ENCODE measurements at regions not wholly inside any gene's neighbourhood (a gene's known extent, or its start where the extent isn't known, plus 50 kb on each side); places are given as distances from the start of the nearest gene placed in this dataset.

DNA sequence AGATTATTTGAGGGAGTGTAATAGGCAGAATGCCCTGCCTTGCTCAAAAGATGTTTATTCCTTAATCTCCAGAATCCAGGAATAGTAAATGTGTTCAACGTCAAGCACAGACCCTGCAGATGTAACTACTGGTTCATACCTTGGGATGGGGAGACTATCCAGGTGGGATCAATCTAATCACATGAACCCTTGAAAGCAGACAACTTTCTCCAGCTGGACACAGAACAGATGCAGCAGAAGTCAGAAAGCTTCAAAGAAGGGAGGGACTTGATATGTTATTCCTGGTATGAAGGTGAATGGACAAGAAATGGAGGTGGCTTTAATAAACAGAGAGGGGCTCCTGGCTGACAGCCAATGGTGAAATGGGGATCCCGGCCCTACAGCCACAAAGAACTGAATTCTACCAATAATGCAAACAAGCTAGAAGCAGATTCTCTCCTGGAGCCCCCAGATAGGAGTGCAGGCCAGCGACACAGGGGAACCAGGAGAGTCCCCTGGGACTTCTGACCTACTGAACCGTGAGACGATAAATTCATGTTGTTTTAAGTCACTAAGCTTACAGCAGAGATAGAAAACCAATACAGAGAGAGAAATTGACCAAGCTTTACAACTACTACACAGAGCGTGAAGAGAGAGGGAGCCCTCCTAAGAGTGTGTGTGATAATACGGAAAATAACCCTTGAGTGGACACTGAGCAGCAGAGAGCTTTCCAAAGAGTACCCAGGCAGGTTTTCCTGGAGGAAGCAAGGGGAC lies 133.5 kb upstream of the TMEM132C start:
- DNase-seq (ENCODE audit: low spot score), result no peak

DNA sequence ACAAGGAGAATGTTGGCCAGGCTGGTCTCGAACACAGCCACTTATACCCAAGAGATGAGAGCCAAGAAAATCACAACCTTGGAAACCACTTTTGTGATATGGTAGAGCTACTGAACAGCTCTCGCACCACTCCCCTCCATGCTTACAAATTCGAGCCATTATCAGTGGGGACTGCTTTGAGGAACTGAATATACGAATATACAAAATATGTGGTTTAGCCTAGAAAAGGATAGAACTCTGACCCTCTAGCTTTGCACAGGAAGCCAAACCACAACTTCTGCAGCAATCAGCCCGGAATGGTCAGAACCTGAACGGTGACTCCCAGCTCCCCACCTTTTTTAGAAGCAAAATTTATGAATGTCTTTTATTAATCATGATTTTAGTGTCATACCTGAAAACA lies 129.8 kb upstream of the TMEM132C start:
- DNase-seq (ENCODE audit: low spot score), result no peak

DNA sequence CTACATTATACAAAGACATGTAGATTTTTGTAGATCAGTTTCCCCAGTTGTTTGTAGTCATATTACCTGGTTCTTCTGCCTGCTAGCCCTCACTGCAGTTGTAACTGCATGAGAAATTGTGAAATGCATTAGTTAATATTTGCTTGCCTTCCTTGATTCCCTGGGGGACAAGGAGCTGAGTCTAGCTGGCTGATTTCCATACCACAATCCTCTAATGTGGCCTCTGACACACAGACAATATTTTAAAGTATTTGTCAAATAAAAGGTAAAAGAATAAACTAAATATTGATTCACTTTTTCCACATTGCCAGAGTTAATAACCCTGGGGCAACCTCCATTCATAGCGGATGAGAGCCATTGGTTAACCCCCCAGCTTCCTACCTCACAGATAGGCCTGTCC lies 128.8 kb upstream of the TMEM132C start:
- no peak for DNase-seq (ENCODE audit: low spot score)

- no peak for DNase-seq (ENCODE audit: low spot score)
Observed at GRCh38 chr12:128140551-128140950, 126.4 kb upstream of the TMEM132C start.

- DNase-seq (ENCODE audit: low spot score), result no peak
Observed at GRCh38 chr12:128150961-128151360, 116.0 kb upstream of the TMEM132C start.

- DNase-seq (ENCODE audit: low spot score), result no peak
Observed at GRCh38 chr12:128155571-128155970, 111.4 kb upstream of the TMEM132C start.

GRCh38 chr12:128163086-128163485 lies 103.9 kb upstream of the TMEM132C start:
- DNase-seq (ENCODE audit: low spot score), result no peak

DNA sequence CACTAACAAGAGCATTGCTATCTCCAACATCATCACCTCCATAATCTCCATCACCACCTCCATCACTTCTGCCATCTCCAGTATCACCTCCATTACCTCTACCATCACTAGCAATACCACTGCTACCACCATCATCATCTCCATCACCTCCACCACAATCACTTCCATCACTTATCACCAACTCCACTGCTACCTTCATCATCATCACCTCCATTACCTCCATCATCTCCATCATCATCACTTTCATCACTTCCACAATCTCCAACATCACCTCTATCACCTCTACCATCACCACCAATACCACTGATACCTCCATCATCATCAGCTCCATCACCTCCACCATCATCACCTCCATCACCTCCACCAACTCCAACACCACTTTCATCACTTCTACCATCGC lies 102.4 kb upstream of the TMEM132C start:
- no peak for DNase-seq (ENCODE audit: low spot score)

- no peak for DNase-seq (ENCODE audit: low spot score)
Observed at GRCh38 chr12:128165387-128165786, 101.6 kb upstream of the TMEM132C start.

DNA sequence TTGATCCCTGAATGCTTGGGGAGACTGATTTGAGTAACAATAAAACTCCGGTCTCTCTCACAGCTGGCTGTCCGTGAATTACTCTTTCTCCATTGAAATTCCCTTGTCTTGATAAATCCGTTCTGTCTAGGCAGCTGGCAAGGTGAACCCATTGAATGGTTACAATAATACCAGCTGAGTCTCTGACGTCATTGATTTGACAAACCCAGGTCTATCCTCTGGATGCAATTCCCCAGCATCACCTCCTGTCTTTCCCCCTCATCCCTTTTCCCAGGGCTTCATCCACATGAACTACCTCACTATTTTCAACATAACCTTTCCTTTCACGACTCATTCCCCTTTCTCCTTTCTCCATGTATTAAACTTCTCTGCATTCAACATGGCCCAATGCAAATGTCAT lies 98.7 kb upstream of the TMEM132C start:
- no peak for DNase-seq (ENCODE audit: low spot score)

DNA sequence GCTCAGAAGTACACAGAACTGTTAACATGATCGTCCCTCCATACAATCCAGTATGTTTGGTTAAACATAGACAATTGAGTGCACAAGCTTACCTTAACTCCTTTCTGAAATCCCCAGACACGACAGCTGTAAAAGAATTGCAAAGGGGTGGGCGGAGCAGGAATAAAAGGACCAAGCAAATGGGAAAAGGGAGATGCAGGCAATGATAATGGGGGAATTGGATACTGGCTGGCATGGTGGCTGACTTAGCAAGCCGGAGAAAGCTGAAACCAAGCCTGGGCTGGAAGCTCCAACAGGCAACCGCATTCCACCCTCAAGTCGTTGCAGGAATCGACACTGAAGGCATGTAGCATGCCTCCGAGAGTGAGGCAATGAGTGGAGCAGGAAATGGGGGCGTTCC lies 96.8 kb upstream of the TMEM132C start:
- DNase-seq (ENCODE audit: low spot score), result no peak

GRCh38 chr12:128178565-128178964 lies 88.4 kb upstream of the TMEM132C start:
- no peak for DNase-seq (ENCODE audit: low spot score)

GRCh38 chr12:128178966-128179365 lies 88.0 kb upstream of the TMEM132C start:
- DNase-seq (ENCODE audit: low spot score), result no peak

DNA sequence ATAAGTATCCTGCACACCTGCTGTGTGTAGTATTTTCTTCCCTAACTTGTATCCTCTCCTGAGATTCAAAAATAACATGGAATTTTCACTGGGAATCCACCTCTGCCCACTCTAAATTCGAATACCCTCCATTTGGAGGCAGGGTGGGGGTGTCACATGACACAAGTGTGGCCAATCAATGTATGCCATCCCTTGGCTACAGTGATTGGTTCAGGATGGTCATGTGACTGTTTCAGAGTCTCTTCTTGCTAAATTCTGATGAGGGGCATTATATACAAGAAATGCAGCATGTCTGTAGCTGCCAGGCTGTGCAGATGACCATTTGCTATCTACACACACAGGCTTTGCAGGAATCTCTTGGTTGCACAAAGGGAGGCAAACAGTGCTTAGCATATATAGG lies 86.8 kb upstream of the TMEM132C start:
- no peak for DNase-seq (ENCODE audit: low spot score)

GRCh38 chr12:128190052-128190451 lies 76.9 kb upstream of the TMEM132C start:
- no peak for DNase-seq (ENCODE audit: low spot score)

DNA sequence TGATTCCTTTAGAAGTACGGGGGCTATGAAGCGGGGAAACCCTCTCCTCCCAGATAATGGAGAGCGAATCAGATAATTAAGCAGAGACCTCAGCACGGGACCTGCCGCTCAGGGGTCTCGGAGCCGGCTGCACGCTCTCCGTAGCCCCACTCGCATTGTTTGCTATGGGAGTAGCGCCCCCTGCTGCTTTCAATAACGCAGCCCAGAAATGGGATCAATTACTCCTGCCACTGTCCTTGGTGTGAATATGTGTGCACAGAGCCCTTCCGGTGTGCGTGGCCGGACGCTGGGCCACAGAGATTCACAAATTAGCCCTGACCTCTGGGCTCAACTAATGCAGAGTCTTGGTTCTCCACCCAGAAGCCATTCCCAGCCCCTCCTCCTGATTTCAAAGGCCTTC lies 76.4 kb upstream of the TMEM132C start:
- no peak for DNase-seq (ENCODE audit: low spot score)

DNA sequence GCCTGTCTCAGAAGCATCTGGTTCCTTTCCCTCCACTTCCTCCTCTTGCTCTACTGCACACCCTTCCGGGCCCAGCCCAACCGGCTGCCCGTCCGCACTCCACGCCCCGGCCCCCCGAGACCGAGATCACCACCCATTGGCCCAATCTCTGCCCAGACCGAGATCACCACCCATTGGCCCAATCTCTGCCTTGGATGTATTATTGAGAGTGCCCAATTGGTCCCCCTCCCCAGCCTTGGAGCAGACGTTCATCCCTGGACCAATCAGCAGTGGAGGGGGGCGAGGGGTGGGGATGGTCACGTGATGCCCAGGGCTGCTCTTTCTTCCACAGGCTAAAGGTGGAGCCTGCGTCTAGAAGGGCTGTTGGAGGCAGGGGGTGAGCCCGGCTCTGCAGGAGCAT lies 75.6 kb upstream of the TMEM132C start:
- no peak for DNase-seq (ENCODE audit: low spot score)

DNA sequence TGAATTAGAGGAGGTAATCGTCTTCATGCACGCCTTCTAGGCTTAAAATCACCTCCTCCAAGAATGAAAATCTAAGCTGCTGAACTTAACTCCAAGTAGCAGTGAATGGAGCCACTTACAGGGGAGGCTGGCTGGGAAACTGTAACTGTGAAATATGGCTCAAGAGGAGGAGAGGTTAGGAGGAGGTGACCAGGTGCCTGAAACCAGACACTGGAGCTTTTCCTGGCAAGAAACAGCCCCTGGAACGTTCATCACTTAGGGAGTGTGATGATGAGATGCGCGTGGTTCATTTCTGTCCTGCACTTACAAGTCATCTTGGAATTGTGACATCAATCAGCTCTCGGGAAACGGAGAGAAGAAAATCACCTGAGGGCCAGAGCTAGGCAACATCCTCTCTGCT lies 62.3 kb upstream of the TMEM132C start:
- DNase-seq (ENCODE audit: low spot score), result no peak

- DNase-seq (ENCODE audit: low spot score), result no peak
Observed at GRCh38 chr12:128205145-128205544, 61.8 kb upstream of the TMEM132C start.

- DNase-seq (ENCODE audit: low spot score), result no peak
Observed at GRCh38 chr12:128205758-128206157, 61.2 kb upstream of the TMEM132C start.

All from AG08396 (cell line).